ENCODE measurements at regions not wholly inside any gene's neighbourhood (a gene's known extent, or its start where the extent isn't known, plus 50 kb on each side); places are given as distances from the start of the nearest gene placed in this dataset.

- no peak for TF ChIP-seq CTCF (IDR thresholded peaks at IDR 0.05)
- no peak for TF ChIP-seq POLR2A (IDR thresholded peaks at IDR 0.05)
- no peak for TF ChIP-seq POLR2AphosphoS5 (IDR thresholded peaks at IDR 0.05; ENCODE audit: insufficient read depth in 1 of 2, low read depth in 1 of 2)
These were observed 185.8 kb downstream of the CAPZA3 start for GRCh38 chr12:18923721-18924120.

Measured in vagina (tissue), 2 donors.